ENCODE measurements at regions not wholly inside any gene's neighbourhood (a gene's known extent, or its start where the extent isn't known, plus 50 kb on each side); places are given as distances from the start of the nearest gene placed in this dataset.

DNA sequence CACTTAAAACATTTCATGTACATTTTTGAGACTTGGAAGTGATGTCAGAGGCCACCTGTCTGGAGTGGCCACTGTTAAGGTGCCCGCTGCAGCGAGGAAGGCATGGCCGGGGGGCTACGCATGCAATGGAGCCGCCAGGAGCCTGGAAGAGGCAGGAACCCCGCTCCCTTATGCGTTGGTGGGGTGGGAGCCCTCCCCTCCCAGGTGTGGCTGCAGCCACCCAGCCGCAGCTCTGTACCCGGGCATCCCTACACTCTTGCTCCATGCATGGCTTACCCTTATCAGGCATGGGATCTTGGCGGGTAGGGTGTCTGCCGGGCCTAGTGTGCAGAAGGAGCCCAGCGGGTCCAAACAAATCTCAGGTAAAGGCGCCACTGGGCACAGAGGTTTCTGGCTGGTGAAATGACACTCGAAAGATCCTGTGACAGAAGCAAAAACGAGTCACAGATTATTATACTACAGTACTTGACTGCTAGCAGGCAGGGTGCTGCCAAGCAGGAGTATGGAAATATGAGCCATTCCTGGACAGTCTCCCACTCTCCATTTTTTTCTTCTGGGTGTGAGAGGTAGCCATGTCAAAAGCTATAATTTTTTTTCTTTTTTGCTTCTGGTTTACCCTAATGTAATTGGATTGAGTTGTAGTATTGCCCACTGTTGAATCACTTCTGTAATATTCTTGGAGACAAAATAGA is 1606.3 kb upstream of the MIR17HG start:
- in situ Hi-C loops (cut with HindIII; ENCODE audit: low sequenced_read_pairs): no loop called here
- DNase-seq (ENCODE audit: low spot score): no peak

DNA sequence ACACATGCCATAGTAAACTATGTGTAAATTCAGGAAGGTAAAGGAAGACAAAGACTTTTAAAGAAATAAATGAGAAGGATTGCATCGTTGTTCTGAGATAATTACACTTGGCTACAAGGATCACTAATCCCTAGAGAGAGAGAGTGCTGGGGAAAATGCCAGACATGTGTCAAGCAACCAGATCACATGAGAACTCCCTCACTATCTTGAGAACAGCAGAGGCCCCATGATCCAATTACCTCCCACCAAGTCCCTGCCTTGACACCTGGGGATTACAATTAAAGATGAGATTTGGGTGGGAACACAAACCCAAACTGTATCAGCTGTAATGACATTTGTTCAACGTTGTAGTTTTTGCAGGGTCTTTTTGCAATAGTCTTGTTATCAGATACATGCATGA is 1600.9 kb upstream of the MIR17HG start:
- no peak for DNase-seq (ENCODE audit: low spot score)
- in situ Hi-C loops (cut with HindIII; ENCODE audit: low sequenced_read_pairs): no loop called here

DNA sequence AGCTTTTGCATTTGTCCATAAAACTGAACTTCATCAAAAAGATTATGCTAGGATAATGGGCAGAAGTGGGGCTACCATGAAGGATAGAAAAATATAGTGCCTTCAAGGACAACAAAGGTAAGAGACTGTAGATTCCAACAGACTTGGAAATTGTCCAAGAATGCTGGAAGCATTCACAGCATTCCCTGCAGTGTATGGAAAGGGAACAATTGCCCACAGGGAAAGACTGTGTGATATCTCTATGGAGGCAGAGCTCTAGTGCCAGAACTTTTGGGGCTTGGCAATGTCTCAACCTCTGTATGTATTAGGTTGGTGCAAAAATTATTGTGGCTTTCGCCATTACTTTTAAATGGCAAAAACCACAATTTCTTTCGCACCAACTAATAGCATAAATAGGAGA is 1598.8 kb upstream of the MIR17HG start:
- peak; percentile 1 for DNase-seq (ENCODE audit: low spot score)
- in situ Hi-C loops (cut with HindIII; ENCODE audit: low sequenced_read_pairs): no loop called here

DNA sequence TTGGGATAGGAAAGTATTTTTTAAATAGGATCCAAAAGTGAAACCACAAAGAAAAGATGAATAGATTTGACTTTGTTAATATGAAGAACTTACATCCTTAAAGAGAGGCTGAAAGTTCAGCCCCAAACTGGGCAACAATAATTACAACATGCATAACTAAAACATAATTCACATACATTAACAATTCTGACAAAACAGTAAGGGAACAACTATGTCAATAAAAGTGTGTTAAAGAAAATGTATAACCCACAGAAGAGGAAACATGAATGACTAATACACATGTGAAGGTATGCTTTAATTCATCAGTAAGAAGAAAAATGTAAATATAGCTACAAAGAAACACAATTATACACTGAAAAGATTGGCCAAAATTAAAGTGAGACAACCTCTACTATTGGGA is 1597.6 kb upstream of the MIR17HG start:
- DNase-seq (ENCODE audit: low spot score): no peak
- in situ Hi-C loops (cut with HindIII; ENCODE audit: low sequenced_read_pairs): no loop called here

DNA sequence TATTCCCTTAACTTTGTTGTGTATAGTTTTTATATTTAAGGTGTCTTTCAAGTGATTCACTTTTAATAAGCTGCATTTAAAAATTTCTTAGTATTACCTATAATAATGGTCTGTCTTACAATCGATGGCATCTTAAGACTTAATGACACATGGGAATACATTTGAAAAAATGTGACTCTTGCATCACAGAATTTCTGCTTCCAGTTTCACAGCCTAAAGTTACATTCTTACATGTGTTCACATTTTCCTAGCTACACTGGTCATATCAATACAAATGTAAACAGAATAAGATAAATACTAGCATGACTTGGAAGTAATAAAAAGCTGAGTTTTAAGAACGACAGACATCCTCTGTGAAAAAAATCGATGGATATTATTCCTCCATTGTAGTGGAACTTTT is 1597.1 kb upstream of the MIR17HG start:
- no peak for DNase-seq (ENCODE audit: low spot score)
- in situ Hi-C loops (cut with HindIII; ENCODE audit: low sequenced_read_pairs): no loop called here

DNA sequence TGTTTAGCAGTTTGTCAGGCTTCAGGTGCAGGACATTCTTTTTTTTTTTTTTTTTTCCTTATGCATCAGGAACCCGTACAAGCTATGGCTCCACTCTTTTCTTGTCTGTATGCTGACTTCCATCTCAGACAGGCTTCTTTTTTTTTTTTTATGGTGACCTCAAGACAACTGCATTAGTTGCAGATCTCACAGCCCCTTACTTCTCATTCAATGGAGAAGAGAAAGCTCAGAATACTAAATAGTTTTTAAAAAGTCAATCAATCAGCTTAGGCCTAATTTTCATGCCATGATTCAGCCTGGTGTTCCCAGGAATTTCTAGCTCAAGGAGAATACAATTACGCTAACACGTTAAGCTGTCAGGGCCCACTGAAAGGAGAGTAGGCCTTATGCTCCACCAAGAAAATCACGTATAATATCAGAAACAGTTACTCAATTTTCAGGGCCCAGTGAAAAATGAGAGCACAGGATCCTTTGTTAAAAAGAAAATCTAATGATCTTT is 1596.0 kb upstream of the MIR17HG start:
- DNase-seq (ENCODE audit: low spot score): no peak
- in situ Hi-C loops (cut with HindIII; ENCODE audit: low sequenced_read_pairs): no loop called here

DNA sequence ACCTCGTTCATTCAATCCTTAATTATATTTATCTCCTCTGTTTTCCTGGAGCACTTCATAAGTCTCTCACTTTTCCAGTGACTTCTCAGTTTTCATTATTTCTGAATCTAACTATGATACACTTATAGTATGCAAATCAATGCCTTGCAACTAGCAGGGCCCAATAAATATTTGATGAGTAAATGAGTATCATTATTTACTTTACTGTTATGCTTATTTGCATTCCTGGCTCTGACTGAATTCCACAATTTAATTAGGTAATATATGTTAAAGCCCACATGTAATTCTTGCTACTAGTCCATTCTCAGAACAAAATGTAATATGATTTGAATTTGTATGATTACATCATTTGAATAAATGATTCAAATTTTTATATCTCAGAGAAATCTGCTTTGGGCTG is 1595.1 kb upstream of the MIR17HG start:
- no peak for DNase-seq (ENCODE audit: low spot score)
- in situ Hi-C loops (cut with HindIII; ENCODE audit: low sequenced_read_pairs): no loop called here

DNA sequence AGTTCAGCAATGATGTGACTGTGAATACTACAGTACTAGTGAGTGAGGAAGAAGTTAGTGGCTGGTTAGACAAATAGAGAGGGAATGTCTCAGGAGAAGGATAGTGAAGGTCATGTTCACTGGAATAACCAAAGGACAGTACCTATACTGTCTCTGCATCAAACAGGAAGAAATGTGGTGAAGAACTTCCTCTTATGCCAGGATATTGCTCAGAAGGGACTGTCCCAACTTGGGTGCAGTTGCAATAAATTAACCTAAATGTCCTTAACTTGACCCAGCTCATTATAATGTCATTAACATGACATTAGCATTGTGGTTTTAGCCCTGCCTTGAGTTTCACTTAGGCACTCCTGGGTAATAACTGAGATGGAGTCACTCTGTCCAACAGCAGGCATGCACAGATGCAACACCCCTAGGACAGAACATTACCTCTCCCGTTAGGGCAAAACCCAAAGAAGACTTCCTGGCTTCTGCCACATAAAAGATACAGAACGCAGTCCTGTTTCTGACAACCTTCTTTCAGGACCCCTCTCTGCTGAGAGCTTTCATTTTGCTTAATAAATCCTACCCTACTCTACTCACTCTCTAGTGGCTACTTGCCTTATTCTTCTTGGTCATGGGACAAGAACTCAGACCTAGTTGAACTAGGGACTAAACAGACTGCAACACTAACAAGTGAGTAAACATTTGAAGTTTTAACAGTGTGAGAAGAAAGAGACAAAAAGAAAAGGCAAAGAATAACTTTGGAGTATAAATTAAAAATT is 1591.6 kb upstream of the MIR17HG start:
- in situ Hi-C loops (cut with HindIII; ENCODE audit: low sequenced_read_pairs): no loop called here
- DNase-seq (ENCODE audit: low spot score): no peak

DNA sequence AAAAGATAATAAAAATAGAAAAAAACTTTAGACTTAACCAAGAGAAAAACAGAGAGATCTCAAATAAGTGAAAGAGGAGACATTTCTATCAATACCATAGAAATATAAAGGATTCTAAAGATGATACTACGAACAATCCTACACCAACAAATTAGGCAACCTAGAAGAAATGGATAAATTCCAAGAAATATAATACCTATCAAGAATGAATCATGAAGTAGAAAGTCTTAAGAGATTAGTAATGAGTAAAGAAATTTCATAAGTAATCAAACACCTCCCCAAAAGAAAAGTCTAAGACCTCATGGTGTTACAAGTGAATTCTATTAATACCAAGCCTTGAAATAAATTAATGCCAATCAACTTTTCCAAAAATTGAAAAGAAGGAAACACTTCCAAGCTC is 1584.5 kb upstream of the MIR17HG start:
- DNase-seq (ENCODE audit: low spot score): no peak
- in situ Hi-C loops (cut with HindIII; ENCODE audit: low sequenced_read_pairs): no loop called here

DNA sequence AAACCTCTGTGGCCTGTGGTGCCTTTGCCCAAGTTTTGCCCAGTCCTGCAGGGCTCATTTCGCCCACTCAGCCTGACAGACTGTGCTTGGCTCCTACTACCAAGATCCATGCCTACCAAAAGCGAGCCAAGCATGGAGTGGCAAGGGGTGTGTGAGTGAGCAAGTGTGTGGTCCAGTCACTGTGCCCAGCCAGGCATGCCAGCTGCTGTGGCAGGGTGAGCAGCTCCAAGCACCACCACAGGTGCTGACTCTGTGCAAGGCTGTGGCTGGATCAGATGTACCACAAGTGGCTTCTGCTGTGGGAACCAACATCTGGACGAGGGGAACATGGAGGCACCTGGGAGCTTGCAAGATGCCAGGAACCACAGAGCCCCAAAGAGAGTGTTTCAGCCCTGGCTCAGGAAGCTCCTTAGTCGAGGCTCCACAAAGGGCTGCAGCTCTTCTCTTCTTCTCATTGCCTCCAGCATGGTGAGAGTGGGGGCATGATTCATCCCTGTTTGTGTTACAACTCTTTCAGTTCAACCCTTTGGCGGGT is 1564.2 kb upstream of the MIR17HG start:
- in situ Hi-C loops (cut with HindIII; ENCODE audit: low sequenced_read_pairs): no loop called here
- no peak for DNase-seq (ENCODE audit: low spot score)

DNA sequence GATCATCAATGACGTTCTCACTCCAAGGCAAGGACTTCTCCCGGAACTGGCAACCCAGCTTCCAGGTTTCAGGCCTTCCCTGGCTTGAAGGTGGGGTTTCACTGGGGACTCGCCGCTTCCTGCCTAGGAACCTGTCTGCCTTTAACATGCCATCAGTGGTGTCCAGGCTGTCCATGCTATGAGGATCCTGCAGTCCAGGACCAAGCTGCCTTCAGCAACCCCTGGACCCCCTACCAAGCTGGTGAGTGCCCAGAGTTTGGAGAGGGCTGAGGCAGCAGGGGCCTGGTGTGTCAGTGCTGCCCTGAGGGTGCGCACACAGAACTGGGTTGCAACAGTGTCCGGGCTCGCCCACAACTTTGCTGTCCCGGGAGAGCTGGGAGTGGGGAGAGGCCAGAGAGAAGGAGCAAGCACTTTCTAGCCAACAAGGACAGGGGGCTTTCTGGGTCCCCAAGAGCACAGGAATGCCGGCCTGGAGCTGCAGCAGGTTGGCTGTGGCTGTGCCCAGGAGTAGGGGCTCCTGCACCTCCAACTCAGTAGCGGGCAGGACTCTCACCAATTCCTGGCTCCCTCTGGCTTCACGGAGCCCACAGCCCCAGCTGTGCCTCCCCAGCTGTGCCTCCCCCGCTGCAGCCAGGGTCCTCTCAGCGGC is 1563.2 kb upstream of the MIR17HG start:
- in situ Hi-C loops (cut with HindIII; ENCODE audit: low sequenced_read_pairs): no loop called here
- no peak for DNase-seq (ENCODE audit: low spot score)

DNA sequence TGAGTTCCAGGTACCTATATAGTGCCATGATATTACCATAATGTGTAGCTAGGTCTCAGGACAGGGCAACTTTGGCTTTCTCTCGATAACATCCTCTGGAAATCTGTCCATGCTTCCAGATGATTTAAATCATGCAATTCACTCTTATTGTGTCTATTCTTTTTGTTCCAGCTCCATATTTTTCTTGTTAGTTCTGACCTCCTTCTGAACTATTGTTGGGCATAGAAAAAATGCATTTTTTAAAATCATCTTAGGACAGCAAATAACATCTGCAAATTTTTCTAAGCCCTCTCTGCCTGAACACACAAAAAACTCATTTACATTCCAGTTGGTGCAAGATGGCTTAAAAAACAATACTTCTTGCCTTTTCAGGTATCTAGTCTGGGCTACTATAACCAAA is 1561.0 kb upstream of the MIR17HG start:
- in situ Hi-C loops (cut with HindIII; ENCODE audit: low sequenced_read_pairs): no loop called here
- DNase-seq (ENCODE audit: low spot score): no peak

DNA sequence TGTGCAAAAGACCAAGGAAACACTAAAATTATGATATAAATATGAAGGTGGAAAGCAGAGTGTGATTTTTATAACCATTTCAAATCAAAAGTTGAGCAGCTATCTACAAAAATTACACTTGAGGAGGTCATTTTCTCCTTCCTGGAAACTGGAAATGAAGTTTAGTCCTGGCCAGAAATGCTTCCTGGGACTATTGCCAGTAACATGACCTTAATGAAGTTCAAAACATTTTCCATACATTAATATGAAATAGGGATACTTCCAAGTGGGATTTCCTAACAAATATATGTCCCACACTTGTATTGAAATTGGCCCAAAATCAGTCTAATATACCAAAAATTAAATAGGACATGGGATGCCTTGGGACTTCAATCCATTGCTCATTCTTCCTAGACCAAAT is 1556.8 kb upstream of the MIR17HG start:
- in situ Hi-C loops (cut with HindIII; ENCODE audit: low sequenced_read_pairs): no loop called here

DNA sequence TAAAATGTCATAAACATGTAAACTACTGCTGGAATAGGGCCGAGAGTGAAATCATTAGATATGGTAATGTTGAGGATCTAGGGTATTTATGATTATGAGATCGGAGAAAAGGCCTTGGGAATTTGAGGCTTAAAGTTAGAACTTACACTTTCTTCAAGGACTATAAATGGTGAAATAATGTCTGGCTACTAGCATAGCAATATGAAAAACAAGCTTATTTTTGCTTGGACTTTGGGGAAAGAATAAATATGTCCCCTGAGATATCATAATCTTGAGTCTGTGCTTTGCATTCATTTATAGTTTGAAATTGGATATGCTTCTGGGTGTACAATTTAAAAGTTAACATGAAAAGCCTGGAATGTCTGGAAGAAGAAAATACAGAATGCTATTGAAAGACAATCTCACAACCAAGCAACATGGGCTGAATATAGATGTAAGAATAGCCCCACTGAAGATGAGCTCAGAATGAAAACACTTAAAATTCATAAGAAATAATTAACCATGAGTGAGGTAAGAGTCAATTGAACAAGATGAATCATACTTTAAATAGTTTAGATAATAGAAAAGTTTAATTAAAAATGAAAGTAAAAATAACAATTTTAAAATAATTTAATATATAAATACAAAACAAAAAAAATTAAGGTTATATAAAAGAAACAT is 1555.4 kb upstream of the MIR17HG start:
- in situ Hi-C loops (cut with HindIII; ENCODE audit: low sequenced_read_pairs): no loop called here
- DNase-seq (ENCODE audit: low spot score): no peak

More for the DNA sequence above, 1556.8 kb upstream of the MIR17HG start:
- no peak for DNase-seq (ENCODE audit: low spot score)

DNA sequence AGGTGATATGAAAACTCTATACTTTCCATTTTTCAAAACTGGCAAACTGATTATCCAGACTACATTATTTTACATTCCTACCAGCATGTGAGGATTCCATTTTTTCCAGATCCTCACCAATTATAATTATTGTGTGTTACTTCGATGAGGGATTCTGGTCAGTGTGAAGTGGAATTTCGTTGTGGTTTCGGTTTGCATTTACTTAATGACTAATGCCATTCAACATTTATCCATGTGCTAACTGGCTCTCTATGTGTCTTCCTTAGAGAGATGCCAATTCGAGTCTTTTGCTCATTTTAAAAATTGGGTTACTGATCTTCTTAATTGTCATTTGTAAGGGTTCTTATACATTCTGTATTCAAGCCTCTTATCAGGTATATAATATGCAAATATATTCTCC is 1551.3 kb upstream of the MIR17HG start:
- in situ Hi-C loops (cut with HindIII; ENCODE audit: low sequenced_read_pairs): no loop called here
- no peak for DNase-seq (ENCODE audit: low spot score)

DNA sequence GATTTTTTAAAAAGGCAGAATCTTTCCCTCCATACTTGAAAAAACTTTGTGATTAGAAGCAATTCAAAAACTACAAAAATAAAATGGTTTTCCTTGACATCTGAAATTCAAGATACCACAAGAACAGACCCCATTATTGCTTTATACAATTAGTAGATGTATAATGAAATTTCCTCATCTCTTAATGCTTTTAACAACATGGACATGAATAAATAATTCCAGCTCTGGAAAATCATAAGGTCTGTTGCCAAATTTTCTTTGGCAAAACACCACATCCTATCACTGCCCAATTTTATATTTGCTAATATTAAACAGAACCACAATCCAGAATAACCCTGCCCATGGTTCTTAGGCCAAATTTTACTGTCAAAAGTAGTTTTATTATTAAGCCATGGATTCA is 1543.6 kb upstream of the MIR17HG start:
- in situ Hi-C loops (cut with HindIII; ENCODE audit: low sequenced_read_pairs): no loop called here
- DNase-seq (ENCODE audit: low spot score): no peak

DNA sequence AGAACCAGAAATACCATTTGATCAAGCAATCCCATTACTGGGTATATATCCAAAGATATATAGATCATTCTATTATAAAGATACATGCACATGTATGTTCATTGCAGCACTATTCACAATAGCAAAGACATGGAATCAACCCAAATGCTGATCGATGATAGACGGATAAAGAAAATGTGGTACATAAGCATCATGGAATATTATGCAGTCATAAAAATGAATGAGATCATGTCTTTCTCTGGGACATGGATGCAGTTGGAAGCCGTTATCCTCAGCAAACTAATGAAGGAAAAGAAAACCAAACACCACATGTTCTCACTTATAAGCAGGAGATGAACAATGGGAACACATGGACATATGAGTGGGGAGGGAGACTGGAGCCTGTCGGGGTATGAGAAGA is 1540.9 kb upstream of the MIR17HG start:
- DNase-seq (ENCODE audit: low spot score): no peak
- in situ Hi-C loops (cut with HindIII; ENCODE audit: low sequenced_read_pairs): no loop called here

DNA sequence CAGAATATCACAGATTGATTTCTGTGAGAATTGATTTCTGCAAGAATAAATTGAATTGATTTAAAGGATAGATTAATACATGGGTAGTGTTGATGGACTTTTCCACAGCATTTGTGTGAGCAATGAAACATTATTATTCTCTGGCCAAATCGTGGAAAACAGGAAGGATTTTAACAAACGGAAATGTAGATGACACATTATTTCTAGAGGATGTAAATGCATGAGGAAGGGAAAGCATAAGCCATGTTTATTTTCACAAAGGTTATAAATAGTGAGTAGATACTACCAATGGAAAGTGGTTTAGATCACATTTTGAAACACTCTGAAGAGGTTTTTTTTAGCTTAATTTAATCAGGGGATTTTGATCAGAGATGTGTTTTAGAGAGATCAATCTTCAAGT is 1534.6 kb upstream of the MIR17HG start:
- DNase-seq (ENCODE audit: low spot score): no peak
- in situ Hi-C loops (cut with HindIII; ENCODE audit: low sequenced_read_pairs): no loop called here

DNA sequence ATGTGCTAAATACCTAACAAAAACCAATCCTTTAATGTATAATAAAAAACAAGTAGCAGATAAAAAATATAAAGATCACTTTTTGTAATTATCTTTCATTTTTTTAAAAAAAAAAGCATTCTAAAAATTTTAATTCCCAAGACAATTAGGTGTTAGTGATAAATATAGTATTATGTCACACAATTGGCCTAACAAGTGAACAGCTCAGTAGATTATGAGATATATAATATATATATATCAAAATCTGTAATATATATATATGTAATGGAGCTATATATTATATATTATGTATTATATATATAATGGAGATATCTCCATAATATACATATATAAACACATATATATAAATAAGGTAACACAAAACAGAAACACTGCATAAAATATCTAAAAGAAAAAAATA is 1531.1 kb upstream of the MIR17HG start:
- in situ Hi-C loops (cut with HindIII; ENCODE audit: low sequenced_read_pairs): no loop called here

DNA sequence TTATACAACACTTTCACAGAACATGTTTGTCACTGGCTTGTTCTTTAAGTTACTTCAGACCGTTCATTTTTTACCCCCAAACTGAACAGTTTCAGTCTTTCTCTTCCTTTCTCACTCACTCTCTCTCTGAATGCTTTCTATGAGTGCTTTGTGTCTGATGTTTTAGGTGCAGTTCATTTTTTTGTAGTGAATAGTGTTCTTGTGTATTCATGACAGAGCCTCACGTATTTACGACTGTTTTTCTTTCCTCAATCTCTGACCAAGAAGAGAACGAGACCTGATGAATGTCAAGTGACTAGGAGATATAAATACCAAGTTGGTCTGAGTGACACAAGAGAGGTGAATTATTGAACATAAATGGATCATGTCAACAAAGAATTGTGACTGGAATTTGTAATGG is 1525.0 kb upstream of the MIR17HG start:
- in situ Hi-C loops (cut with HindIII; ENCODE audit: low sequenced_read_pairs): no loop called here
- DNase-seq (ENCODE audit: low spot score): no peak

More for the DNA sequence above, 1531.1 kb upstream of the MIR17HG start:
- no peak for DNase-seq (ENCODE audit: low spot score)
